ENCODE measurements at regions not wholly inside any gene's neighbourhood (a gene's known extent, or its start where the extent isn't known, plus 50 kb on each side); places are given as distances from the start of the nearest gene placed in this dataset.

GRCh38 chr3:162366166-162366766 is 869.7 kb downstream of the OTOL1 start:
- H3K4me2 ChIP-seq = no peak overlapping the region
- ATAC-seq (no peak), DNase-seq (ENCODE audit: low read depth in 1 of 2, low spot score in 1 of 2) (no peak), FAIRE-seq (no peak)
- H3K27ac ChIP-seq = no peak overlapping the region
- no peaks in the 10 kb centered on the region for H3K9me3 ChIP-seq
- TF ChIP-seq CEBPB (IDR thresholded peaks at IDR 0.05) (no peak), USF2 (IDR thresholded peaks at IDR 0.05) (no peak), RAD21 (conservative IDR thresholded peaks at IDR 0.05 in 1 of 2, IDR thresholded peaks at IDR 0.05 in 1 of 2) (no peak), HEYL (CRISPR knock-in tag; IDR thresholded peaks at IDR 0.05) (no peak), PBX3 (IDR thresholded peaks at IDR 0.05) (no peak), HOXA7 (CRISPR knock-in tag; IDR thresholded peaks at IDR 0.05) (no peak), CBX2 (IDR thresholded peaks at IDR 0.05; ENCODE audit: borderline replicate concordance, low read depth) (no peak), ATOH8 (CRISPR knock-in tag; IDR thresholded peaks at IDR 0.05; ENCODE audit: low read depth) (no peak), SMC3 (IDR thresholded peaks at IDR 0.05) (no peak), ZSCAN20 (CRISPR knock-in tag; IDR thresholded peaks at IDR 0.05) (no peak), RNF2 (IDR thresholded peaks at IDR 0.05; ENCODE audit: borderline replicate concordance, low read depth) (no peak), E2F6 (IDR thresholded peaks at IDR 0.05; ENCODE audit: borderline replicate concordance, low read depth) (no peak), ZFP36 (IDR thresholded peaks at IDR 0.05; ENCODE audit: borderline replicate concordance, partially characterized antibody) (no peak), SREBF2 (IDR thresholded peaks at IDR 0.05) (no peak), RCOR1 (IDR thresholded peaks at IDR 0.05; ENCODE audit: low read depth, low read length) (no peak), POLR2AphosphoS2 (conservative IDR thresholded peaks at IDR 0.05; ENCODE audit: low read length) (no peak), MYC (IDR thresholded peaks at IDR 0.05; ENCODE audit: borderline replicate concordance, low read length) (no peak), RARB (CRISPR knock-in tag; IDR thresholded peaks at IDR 0.05) (no peak)
- ChIA-PET CTCF (no interaction called here), POLR2A (no interaction called here)
- H3K4me3 ChIP-seq = no peak overlapping the region
- WGBS (ENCODE audit: missing lambda C conversion rate) = 81% methylated on average over 4 of the region's 4 CpGs
- H3K4me1 ChIP-seq = no peaks in the 10 kb centered on the region

- no peak for FAIRE-seq
- WGBS (ENCODE audit: missing lambda C conversion rate) = 67% methylated on average over 3 of the region's 3 CpGs
- no peak for DNase-seq (ENCODE audit: low read depth in 1 of 2, low spot score in 1 of 2)
- no peak overlapping the region for H3K27ac ChIP-seq
- no peaks in the 10 kb centered on the region for H3K9me3 ChIP-seq
- H3K4me3 ChIP-seq = no peak overlapping the region
- CTCF ChIA-PET = no interaction called here
- no peak overlapping the region for H3K4me2 ChIP-seq
- H3K4me1 ChIP-seq = no peaks in the 10 kb centered on the region
- POLR2A ChIA-PET = no interaction called here
- ATAC-seq = no peak
- TF ChIP-seq HOXB5 (CRISPR knock-in tag; IDR thresholded peaks at IDR 0.05) (no peak), SMC3 (IDR thresholded peaks at IDR 0.05) (no peak), EHF (CRISPR knock-in tag; IDR thresholded peaks at IDR 0.05) (no peak), CEBPB (IDR thresholded peaks at IDR 0.05) (no peak), CBX8 (IDR thresholded peaks at IDR 0.05) (no peak), FOSL2 (IDR thresholded peaks at IDR 0.05) (no peak), FOSL2 (CRISPR knock-in tag; IDR thresholded peaks at IDR 0.05) (no peak), ZFP36 (IDR thresholded peaks at IDR 0.05; ENCODE audit: borderline replicate concordance, partially characterized antibody) (no peak), HOXA7 (CRISPR knock-in tag; IDR thresholded peaks at IDR 0.05) (no peak), MAX (IDR thresholded peaks at IDR 0.05) (no peak), BCL3 (IDR thresholded peaks at IDR 0.05) (no peak), TP53 (CRISPR knock-in tag; IDR thresholded peaks at IDR 0.05) (no peak), MAZ (IDR thresholded peaks at IDR 0.05; ENCODE audit: borderline replicate concordance, low read depth, low read length) (no peak), MYC (IDR thresholded peaks at IDR 0.05; ENCODE audit: borderline replicate concordance, low read length) (no peak), RFX5 (IDR thresholded peaks at IDR 0.05) (no peak), TFCP2L1 (CRISPR knock-in tag; IDR thresholded peaks at IDR 0.05) (no peak), KDM5A (IDR thresholded peaks at IDR 0.05) (no peak), E2F6 (IDR thresholded peaks at IDR 0.05; ENCODE audit: borderline replicate concordance, low read depth) (no peak), HOXB13 (CRISPR knock-in tag; IDR thresholded peaks at IDR 0.05; ENCODE audit: low read depth) (no peak), HES2 (IDR thresholded peaks at IDR 0.05) (no peak)
Measured at GRCh38 chr3:162367429-162368260, 871.0 kb downstream of the OTOL1 start.

Measured in A549 (cell line).